GM12878 (cell line): ENCODE measurements at regions not wholly inside any gene's neighbourhood (a gene's known extent, or its start where the extent isn't known, plus 50 kb on each side); places are given as distances from the start of the nearest gene placed in this dataset.

Experiments
- ATAC-seq: fragments of 200-7000 bp; cut with Tn5 transposase; 3 replicates; pipeline ENCODE4 v1.9.1; 2020; ENCODE audit warnings: mild to moderate bottlenecking, moderate library complexity
- BruUV-seq: library from RNA; stranded (reverse); fragments of 400-500 nt; replicated peaks from 2 replicates; lab custom pipeline; 2021; lab: Mats Ljungman, UMichigan
- CTCF ChIA-PET: fragments of 300-600 bp; sonication (Branson Sonifier 250); formaldehyde crosslinking; extraction: SDS; loops from one replicate; lab custom pipeline; 2021; ENCODE audit warnings: inconsistent platforms; lab: Yijun Ruan, JAX
- POLR2A ChIA-PET: fragments of 350-600 bp; formaldehyde crosslinking; extraction: SDS; loops from one replicate; lab custom pipeline; 2021; ENCODE audit warnings: inconsistent platforms; lab: Charles Lee
- RAD21 ChIA-PET: fragments of 300-600 bp; sonication (Branson Sonifier 250); formaldehyde crosslinking; loops from one replicate; lab custom pipeline; 2023; ENCODE audit warnings: antibody characterized with exemption; ENCODE audit not compliant: unreplicated experiment; lab: Charles Lee
- SMC1A ChIA-PET: fragments of 300-600 bp; sonication (Branson Sonifier 250); formaldehyde crosslinking; loops from one replicate; lab custom pipeline; 2023; ENCODE audit not compliant: unreplicated experiment, uncharacterized antibody; lab: Charles Lee
- DNase-seq: peaks from one replicate; pipeline ENCODE4 v3.0.0-alpha.2; 2011; ENCODE audit warnings: low read depth, low spot score
- FAIRE-seq: peaks from 3 replicates; lab custom pipeline; 2011; peaks lifted over from hg19 to GRCh38; lab: Jason Lieb, UNC
- H2AFZ ChIP-seq: 2 replicates; pipeline ENCODE4 v1.6.0; 2011; ENCODE audit warnings: low read depth, low read length, control low read depth; ENCODE audit not compliant: control insufficient read depth
- H3K27ac ChIP-seq: 2 replicates; pipeline ENCODE4 v1.5.1; 2011; ENCODE audit warnings: control low read depth; ENCODE audit not compliant: control insufficient read depth, insufficient read depth
- H3K27me3 ChIP-seq, 2 experiments: replicated peaks in 1 of 2; 2 replicates each; pipeline versions ENCODE4 v1.6.0 to v1.6.1; 2011; ENCODE audit warnings: low read length in 1 of 2; ENCODE audit not compliant: control insufficient read depth in 2 of 2, insufficient read depth in 2 of 2
- H3K36me3 ChIP-seq, 2 experiments: 2 replicates each; pipeline ENCODE4 v1.5.1; 2011; ENCODE audit warnings: low read length in 1 of 2; ENCODE audit not compliant: control insufficient read depth in 2 of 2, insufficient read depth in 2 of 2
- H3K4me1 ChIP-seq: 2 replicates; pipeline ENCODE4 v1.6.1; 2011; ENCODE audit warnings: mild to moderate bottlenecking, low read length, moderate library complexity, mixed read lengths; ENCODE audit not compliant: control insufficient read depth, insufficient read depth
- H3K4me2 ChIP-seq: 2 replicates; pipeline ENCODE4 v1.6.0; 2011; ENCODE audit warnings: control low read depth; ENCODE audit not compliant: control insufficient read depth, insufficient read depth
- H3K4me3 ChIP-seq: fragments of 200-600 bp; sonication (generic); 2 replicates; pipeline ENCODE4 v1.5.1; 2016
- H3K79me2 ChIP-seq: 2 replicates; pipeline ENCODE4 v1.6.0; 2011; ENCODE audit warnings: low read length; ENCODE audit not compliant: control insufficient read depth, insufficient read depth
- H3K9ac ChIP-seq: 2 replicates; pipeline ENCODE4 v1.8.0; 2011; ENCODE audit warnings: low read length, control low read depth, mixed read lengths; ENCODE audit not compliant: control insufficient read depth, insufficient read depth
- H3K9me3 ChIP-seq: replicated peaks from 3 replicates; pipeline ENCODE4 v1.5.1; 2011; ENCODE audit warnings: mild to moderate bottlenecking, low read length; ENCODE audit not compliant: control insufficient read depth, insufficient read depth
- H4K20me1 ChIP-seq: 2 replicates; pipeline ENCODE4 v1.6.0; 2011; ENCODE audit not compliant: control insufficient read depth, insufficient read depth
- CBX5 ChIP-seq: sonication (generic); IDR thresholded peaks from 2 replicates; pipeline ENCODE4 v1.6.1; 2016; ENCODE audit warnings: low read depth, moderate library complexity, mild to moderate bottlenecking, inconsistent platforms
- CREM ChIP-seq: IDR thresholded peaks from 2 replicates; pipeline ENCODE4 v1.6.1; 2014; ENCODE audit warnings: antibody characterized with exemption, low read depth
- FOXK2 ChIP-seq: fragments of 450-650 bp; IDR thresholded peaks from 2 replicates; pipeline ENCODE4 v1.6.1; 2017; ENCODE audit warnings: mild to moderate bottlenecking, moderate library complexity
- JUND ChIP-seq: IDR thresholded peaks from 2 replicates; pipeline ENCODE4 v1.6.1; 2012; ENCODE audit warnings: low read depth, mild to moderate bottlenecking, low read length, improper control_type of control experiment, moderate library complexity
- NFIC ChIP-seq: IDR thresholded peaks from 2 replicates; pipeline ENCODE4 v1.6.1; 2012; ENCODE audit warnings: low read depth, mild to moderate bottlenecking, inconsistent platforms, low read length, moderate library complexity
- NFYA ChIP-seq: IDR thresholded peaks from 2 replicates; pipeline ENCODE4 v1.6.1; 2011; ENCODE audit warnings: low read depth, mild to moderate bottlenecking, low read length, improper control_type of control experiment, borderline replicate concordance
- POU2F2 ChIP-seq: IDR thresholded peaks from 3 replicates; pipeline ENCODE4 v1.6.1; 2011; ENCODE audit warnings: low read depth, mild to moderate bottlenecking, low read length, borderline replicate concordance
- SIN3A ChIP-seq: IDR thresholded peaks from 2 replicates; pipeline ENCODE4 v1.6.1; 2012; ENCODE audit warnings: low read depth, low read length, improper control_type of control experiment
- SIX5 ChIP-seq: IDR thresholded peaks from 2 replicates; pipeline ENCODE4 v1.6.1; 2011; ENCODE audit warnings: mild to moderate bottlenecking, low read depth, low read length, moderate library complexity; ENCODE audit not compliant: severe bottlenecking
- SMC3 ChIP-seq: IDR thresholded peaks from 2 replicates; pipeline ENCODE4 v1.6.1; 2011; ENCODE audit warnings: low read length, improper control_type of control experiment, borderline replicate concordance
- STAT1 ChIP-seq: fragments of 450-650 bp; conservative IDR thresholded peaks from 2 replicates; pipeline ENCODE4 v1.6.1; 2014; ENCODE audit warnings: antibody characterized with exemption, mild to moderate bottlenecking
- SUPT20H ChIP-seq: IDR thresholded peaks from 2 replicates; pipeline ENCODE4 v1.6.1; 2011; ENCODE audit warnings: low read depth, mild to moderate bottlenecking, low read length, moderate library complexity, borderline replicate concordance; ENCODE audit not compliant: control insufficient read depth
- ZNF217 ChIP-seq: fragments of 450-650 bp; IDR thresholded peaks from 2 replicates; pipeline ENCODE4 v1.6.1; 2017; ENCODE audit warnings: antibody characterized with exemption, mild to moderate bottlenecking
- WGBS: methylation state at CpG from one replicate; pipeline ENCODE4 v1.1.6; 2016; ENCODE audit warnings: low lambda C conversion rate; ENCODE audit not compliant: insufficient replicate concordance, insufficient coverage; ENCODE audit errors: missing lambda C conversion rate; 5-methylcytosine and 5-hydroxymethylcytosine counted together
- in situ Hi-C: fragments of 300-500 bp; cut with MboI; formaldehyde crosslinking; loops from 9 replicates; pipeline ENCODE4 v1.14.3; 2018; ENCODE audit warnings: mixed read lengths
- intact Hi-C: fragments of 100-400 bp; cut with micrococcal nuclease; formaldehyde crosslinking; loops from one replicate; pipeline ENCODE4 v1.14.2; 2022; ENCODE audit not compliant: unreplicated experiment
- TF ChIP-seq, protein P1 (sequence below): IDR thresholded peaks from 2 replicates; pipeline ENCODE4 v1.6.1; 2012; ENCODE audit warnings: low read depth, low read length, improper control_type of control experiment

DNA sequence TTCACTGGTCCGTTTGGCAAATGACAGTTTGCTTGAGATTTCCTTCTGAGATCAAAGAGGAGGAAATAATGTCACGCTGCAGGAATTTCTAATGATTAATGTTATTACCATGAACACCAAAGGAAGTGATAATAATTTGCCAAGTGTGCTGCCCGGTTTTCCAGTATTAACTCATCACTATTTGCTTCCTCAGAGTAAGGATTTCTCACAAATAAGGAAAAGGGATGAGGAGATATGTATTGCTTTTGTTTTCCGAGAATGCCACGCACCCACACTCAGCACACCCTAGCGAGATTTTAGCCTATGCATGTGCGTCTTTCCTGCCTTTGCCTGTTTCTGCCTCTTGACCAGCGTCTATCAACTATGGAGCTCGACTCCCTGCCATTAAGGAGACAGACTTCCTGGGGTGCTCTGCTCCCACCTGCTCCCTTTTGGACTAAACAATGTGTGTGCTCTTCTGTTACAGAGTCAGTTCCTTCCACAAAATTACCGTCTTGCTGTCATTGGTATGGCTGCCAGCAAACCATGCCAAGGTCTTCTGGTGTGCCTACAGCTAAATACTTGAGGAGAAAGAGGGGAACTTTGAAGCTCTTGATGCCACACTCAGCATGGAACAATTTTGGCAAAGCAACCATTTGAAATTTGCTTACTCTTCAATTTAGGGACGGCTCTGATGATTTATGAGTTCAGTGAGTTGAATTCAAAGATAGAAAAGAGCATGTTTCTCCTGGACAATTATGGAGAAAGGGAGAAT is 393.1 kb upstream of the ZFP42 start:
- no peak overlapping the region for H3K27ac ChIP-seq

More for the DNA sequence above, 393.1 kb upstream of the ZFP42 start:
- H2AFZ ChIP-seq, result no peak overlapping the region
- ChIA-PET SMC1A (interaction anchor here (0.6 to 0.9 kb wide), 2 partner anchors 25 to 688 kb away, joined by 3 to 4 read pairs; no protein-coding TSS in a partner anchor), RAD21 (no interaction called here), POLR2A (no interaction called here), CTCF (no interaction called here)
- H3K9ac ChIP-seq, result no peak overlapping the region
- no peaks in the 10 kb centered on the region for H3K4me1 ChIP-seq
- no TSS peak for BruUV-seq
- WGBS, result 4% methylated on average over 11 of the region's 11 CpGs
- H3K9me3 ChIP-seq, result no peaks in the 10 kb centered on the region
- no peaks in the 10 kb centered on the region for H4K20me1 ChIP-seq
- DNase-seq, result no peak
- no peak overlapping the region for H3K4me2 ChIP-seq
- no peaks in the 10 kb centered on the region for H3K79me2 ChIP-seq
- no peaks in the 10 kb centered on the region for H3K27me3 ChIP-seq
- intact Hi-C loops, result no loop called here
- no peak for FAIRE-seq
- no peak for TF ChIP-seq STAT1
- no peak for TF ChIP-seq POU2F2
- TF ChIP-seq NFIC, result no peak
- TF ChIP-seq NFYA, result no peak
- no peak for TF ChIP-seq ZNF217
- TF ChIP-seq, protein P1, sequence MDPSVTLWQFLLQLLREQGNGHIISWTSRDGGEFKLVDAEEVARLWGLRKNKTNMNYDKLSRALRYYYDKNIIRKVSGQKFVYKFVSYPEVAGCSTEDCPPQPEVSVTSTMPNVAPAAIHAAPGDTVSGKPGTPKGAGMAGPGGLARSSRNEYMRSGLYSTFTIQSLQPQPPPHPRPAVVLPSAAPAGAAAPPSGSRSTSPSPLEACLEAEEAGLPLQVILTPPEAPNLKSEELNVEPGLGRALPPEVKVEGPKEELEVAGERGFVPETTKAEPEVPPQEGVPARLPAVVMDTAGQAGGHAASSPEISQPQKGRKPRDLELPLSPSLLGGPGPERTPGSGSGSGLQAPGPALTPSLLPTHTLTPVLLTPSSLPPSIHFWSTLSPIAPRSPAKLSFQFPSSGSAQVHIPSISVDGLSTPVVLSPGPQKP, result no peak
- no peak for TF ChIP-seq FOXK2
- TF ChIP-seq SIN3A, result no peak
- TF ChIP-seq CBX5, result no peak
- no peak for TF ChIP-seq JUND
- TF ChIP-seq SUPT20H, result no peak
- no peak for TF ChIP-seq SMC3
- TF ChIP-seq CREM, result no peak
- TF ChIP-seq SIX5, result no peak
- in situ Hi-C loops, result no loop called here
- no peaks in the 10 kb centered on the region for H3K36me3 ChIP-seq
- no peak for ATAC-seq
- no peak overlapping the region for H3K4me3 ChIP-seq
